Coronary artery (tissue), 2 donors: ENCODE measurements at regions not wholly inside any gene's neighbourhood (a gene's known extent, or its start where the extent isn't known, plus 50 kb on each side); places are given as distances from the start of the nearest gene placed in this dataset.

Experiments
- DNase-seq: peaks from one replicate; pipeline ENCODE4 v3.0.0-alpha.2; 2017; ENCODE audit warnings: low spot score
- H3K27ac ChIP-seq, 2 donors: fragments of 200-600 bp; sonication (generic); one replicate each; pipeline ENCODE4 v1.5.1; 2016 to 2019
- H3K4me3 ChIP-seq: fragments of 200-600 bp; sonication (generic); 2 replicates; pipeline ENCODE4 v1.5.1; 2016; ENCODE audit warnings: mild to moderate bottlenecking, moderate library complexity
- CTCF ChIP-seq: fragments of 200-600 bp; sonication (generic); IDR thresholded peaks from one replicate; pipeline ENCODE4 v1.5.1; 2019; ENCODE audit warnings: antibody characterized with exemption

DNA sequence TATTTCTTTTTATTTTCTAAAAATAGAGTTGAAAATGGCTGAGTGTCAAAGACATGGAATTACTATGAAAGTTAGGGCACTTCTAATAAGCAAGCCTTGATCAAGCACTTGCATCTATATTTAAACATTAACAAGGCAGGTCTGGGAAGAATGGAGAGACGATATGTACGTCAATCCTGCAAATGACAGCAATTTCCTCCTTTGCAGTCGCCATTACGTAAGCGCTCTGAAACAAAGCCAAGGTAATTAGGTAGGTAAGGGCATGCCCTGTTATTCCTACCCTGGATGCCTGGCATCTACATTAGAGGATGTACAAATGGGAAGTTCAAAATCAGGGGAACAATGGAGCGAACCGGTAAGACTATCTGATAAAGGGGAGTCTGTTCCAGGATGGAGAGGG lies 664.0 kb upstream of the ARGLU1 start:
- Histone ChIP-seq H3K27ac (no peak overlapping the region), H3K4me3 (no peak overlapping the region)
- no peak for DNase-seq
- no peak for TF ChIP-seq CTCF

DNA sequence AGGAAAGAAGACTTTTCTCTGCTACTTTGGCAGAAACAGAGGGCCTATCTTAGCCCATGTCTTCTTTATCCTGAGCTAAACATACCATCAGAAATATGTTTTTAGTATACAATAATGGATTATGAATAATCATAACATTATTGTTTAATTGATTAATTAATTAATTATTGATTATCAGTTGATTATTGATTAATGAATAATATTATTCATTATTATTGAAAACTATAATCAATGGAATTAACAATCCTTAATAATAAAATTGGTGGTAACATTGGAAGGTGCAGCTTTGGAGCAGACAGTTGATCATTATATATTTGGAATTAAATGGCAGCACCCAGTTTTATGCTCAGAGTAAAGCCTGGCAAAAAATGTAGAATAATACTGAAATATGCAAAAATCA lies 655.9 kb upstream of the ARGLU1 start:
- no peak for TF ChIP-seq CTCF
- H3K4me3 ChIP-seq, result no peak overlapping the region
- no peak for DNase-seq
- H3K27ac ChIP-seq, result no peak overlapping the region

- Histone ChIP-seq H3K4me3 (no peak overlapping the region), H3K27ac (no peak overlapping the region)
- TF ChIP-seq CTCF, result no peak
- no peak for DNase-seq
These were observed 654.7 kb upstream of the ARGLU1 start for GRCh38 chr13:107222597-107222996.

GRCh38 chr13:107220245-107220644 lies 652.3 kb upstream of the ARGLU1 start:
- no peak for TF ChIP-seq CTCF
- H3K27ac ChIP-seq, result no peak overlapping the region
- no peak overlapping the region for H3K4me3 ChIP-seq
- no peak for DNase-seq

- no peak for DNase-seq
- Histone ChIP-seq H3K27ac (no peak overlapping the region), H3K4me3 (no peak overlapping the region)
- TF ChIP-seq CTCF, result no peak
These were observed 649.3 kb upstream of the ARGLU1 start for GRCh38 chr13:107217251-107217650.

DNA sequence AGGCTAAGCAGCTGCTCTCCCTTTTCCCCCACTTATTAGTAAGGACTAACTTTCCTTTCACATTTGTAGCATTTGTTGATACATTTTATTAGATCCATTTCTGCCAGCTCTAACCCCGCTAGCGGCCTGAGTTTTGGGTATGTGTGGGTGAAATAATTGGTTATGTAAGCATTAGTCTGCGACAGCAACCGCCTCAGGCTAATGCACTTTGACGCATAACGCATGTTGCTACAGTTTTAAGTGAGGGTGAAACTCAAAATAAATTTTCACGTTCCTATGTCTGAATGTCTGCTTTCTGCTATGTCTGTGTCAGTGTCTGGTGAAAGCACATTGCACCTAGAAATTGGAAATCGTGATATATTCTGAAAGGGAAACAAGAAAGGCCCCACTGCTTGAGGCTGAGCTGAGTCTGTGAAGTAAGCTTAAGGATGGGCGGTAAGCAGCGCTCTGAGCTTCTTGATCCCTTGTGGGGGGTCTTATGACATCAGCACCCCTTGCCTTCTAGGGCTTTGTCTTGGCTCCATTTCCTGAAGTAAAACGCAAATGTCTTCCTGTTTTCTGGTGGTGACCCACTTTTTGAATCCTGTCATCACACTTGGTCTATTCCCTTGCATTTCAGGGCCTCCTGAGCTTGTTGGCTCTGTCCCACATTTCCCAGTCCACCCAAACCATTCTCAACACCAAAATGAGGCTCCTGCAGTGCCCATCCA lies 648.3 kb upstream of the ARGLU1 start:
- no peak for TF ChIP-seq CTCF
- DNase-seq, result no peak
- Histone ChIP-seq H3K4me3 (no peak overlapping the region), H3K27ac (no peak overlapping the region)

GRCh38 chr13:107211073-107211472 lies 643.1 kb upstream of the ARGLU1 start:
- DNase-seq, result no peak
- Histone ChIP-seq H3K4me3 (peak overlapping the region; percentile 31), H3K27ac (no peak overlapping the region)
- TF ChIP-seq CTCF, result peak; percentile 70
